ENCODE measurements at regions not wholly inside any gene's neighbourhood (a gene's known extent, or its start where the extent isn't known, plus 50 kb on each side); places are given as distances from the start of the nearest gene placed in this dataset.

DNA sequence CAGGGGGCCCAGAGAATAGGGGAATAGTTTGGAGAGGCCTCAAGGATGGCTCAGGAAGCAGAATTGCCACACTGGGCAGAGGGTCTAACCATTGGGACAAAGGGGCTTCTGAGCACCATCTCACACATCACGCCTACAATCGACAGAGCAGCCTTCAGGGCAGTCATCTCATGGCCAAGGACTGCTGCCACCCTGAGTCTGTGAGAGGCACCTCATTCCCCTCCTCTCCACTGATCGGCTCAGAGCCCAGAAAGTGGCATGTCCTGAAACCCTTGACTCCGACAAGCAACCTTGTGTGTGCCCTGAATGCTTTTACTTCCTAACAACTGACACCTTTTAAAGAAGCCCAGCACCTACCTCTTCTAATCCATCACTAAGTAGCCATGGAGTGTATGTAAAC lies 128.9 kb upstream of the PTPN3 start:
- TF ChIP-seq CTCF (conservative IDR thresholded peaks at IDR 0.05 in 1 of 2, IDR thresholded peaks at IDR 0.05 in 1 of 2; ENCODE audit: extremely low read depth in 1 of 2, insufficient read depth in 1 of 2, low read depth in 1 of 2, low read length in 2 of 2) (no peak), EZH2 (IDR thresholded peaks at IDR 0.05; ENCODE audit: borderline replicate concordance, low read length) (no peak)
